ENCODE measurements at regions not wholly inside any gene's neighbourhood (a gene's known extent, or its start where the extent isn't known, plus 50 kb on each side); places are given as distances from the start of the nearest gene placed in this dataset.

DNA sequence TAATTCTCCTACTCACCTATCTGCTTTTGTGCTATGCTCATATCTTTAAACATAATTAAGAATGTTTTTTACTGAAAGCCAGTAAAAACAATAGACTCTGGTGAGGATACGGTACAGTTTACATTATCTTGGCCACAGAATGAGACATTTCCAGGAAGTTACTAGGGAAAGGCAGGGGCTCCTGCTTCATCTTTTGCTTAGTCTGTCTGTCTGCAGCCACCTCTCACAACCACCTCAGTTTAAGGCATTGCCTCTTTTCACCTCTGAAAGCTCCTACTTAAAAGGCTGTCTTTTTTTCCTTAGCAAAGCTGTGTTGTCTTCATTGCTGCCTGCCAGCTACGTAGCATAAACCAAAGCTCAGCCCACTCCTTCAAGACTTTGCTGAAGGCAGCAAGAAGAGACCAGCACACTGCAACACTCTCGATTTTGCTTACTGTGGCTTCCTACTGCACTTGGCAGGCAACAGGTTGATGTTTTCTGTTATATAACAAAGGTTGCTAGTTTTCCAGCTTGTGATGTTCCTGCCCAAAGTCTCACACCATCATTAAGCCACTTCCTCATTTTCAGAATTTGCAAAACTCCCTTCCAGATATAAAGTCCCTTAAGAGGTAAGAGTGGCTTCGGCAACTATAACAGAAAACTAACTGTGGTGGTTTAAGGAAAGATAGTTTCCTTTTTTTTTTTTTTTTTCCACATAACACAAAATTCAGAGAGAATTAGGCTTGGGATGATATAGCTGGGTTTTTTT is 432.9 kb downstream of the GRXCR1 start:
- H3K4me1 ChIP-seq = no peaks in the 10 kb centered on the region
- TF ChIP-seq POLR2A (IDR thresholded peaks at IDR 0.05) (no peak), EP300 (IDR thresholded peaks at IDR 0.05) (no peak)
- TF ChIP-seq, protein P1, sequence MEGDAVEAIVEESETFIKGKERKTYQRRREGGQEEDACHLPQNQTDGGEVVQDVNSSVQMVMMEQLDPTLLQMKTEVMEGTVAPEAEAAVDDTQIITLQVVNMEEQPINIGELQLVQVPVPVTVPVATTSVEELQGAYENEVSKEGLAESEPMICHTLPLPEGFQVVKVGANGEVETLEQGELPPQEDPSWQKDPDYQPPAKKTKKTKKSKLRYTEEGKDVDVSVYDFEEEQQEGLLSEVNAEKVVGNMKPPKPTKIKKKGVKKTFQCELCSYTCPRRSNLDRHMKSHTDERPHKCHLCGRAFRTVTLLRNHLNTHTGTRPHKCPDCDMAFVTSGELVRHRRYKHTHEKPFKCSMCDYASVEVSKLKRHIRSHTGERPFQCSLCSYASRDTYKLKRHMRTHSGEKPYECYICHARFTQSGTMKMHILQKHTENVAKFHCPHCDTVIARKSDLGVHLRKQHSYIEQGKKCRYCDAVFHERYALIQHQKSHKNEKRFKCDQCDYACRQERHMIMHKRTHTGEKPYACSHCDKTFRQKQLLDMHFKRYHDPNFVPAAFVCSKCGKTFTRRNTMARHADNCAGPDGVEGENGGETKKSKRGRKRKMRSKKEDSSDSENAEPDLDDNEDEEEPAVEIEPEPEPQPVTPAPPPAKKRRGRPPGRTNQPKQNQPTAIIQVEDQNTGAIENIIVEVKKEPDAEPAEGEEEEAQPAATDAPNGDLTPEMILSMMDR (IDR thresholded peaks at IDR 0.05) = no peak
- no peaks in the 10 kb centered on the region for H3K9me3 ChIP-seq
- WGBS, 2 donors = 35 to 38% methylated on average over 4 of the region's 4 CpGs
- no peaks in the 10 kb centered on the region for H3K27me3 ChIP-seq
- no peak for DNase-seq (ENCODE audit: low spot score in 2 of 2)
- no peak overlapping the region for H3K27ac ChIP-seq
- H3K4me3 ChIP-seq = no peak overlapping the region
- H3K36me3 ChIP-seq = no peaks in the 10 kb centered on the region

DNA sequence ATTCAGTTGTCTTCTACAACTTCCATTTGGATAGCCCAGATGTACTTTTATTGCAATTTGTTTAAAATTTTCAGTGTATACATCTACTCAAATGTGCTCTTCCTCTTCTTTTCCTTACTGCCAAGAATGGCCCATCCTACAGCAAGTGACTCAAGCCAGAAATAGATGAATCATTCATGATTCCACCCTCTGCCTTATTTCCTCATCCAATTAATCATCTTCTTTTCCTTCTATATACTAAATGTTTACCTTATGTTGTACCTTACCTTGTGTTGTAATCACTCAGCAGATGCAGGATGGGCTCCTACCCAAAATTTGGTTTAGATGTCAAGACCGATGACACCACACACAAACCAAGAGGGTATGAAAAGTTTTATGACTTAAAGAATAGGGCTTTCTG is 437.8 kb downstream of the GRXCR1 start:
- WGBS, 2 donors = 93 to 100% methylated on average over 1 of the region's 1 CpG
- DNase-seq (ENCODE audit: low spot score in 2 of 2) = no peak
- Histone ChIP-seq H3K9me3 (no peaks in the 10 kb centered on the region), H3K4me3 (no peak overlapping the region), H3K27me3 (no peaks in the 10 kb centered on the region), H3K27ac (no peak overlapping the region), H3K4me1 (no peaks in the 10 kb centered on the region), H3K36me3 (no peaks in the 10 kb centered on the region)
- TF ChIP-seq, protein P1 (IDR thresholded peaks at IDR 0.05) = no peak
- TF ChIP-seq EP300 (IDR thresholded peaks at IDR 0.05) (no peak), POLR2A (IDR thresholded peaks at IDR 0.05) (no peak)

DNA sequence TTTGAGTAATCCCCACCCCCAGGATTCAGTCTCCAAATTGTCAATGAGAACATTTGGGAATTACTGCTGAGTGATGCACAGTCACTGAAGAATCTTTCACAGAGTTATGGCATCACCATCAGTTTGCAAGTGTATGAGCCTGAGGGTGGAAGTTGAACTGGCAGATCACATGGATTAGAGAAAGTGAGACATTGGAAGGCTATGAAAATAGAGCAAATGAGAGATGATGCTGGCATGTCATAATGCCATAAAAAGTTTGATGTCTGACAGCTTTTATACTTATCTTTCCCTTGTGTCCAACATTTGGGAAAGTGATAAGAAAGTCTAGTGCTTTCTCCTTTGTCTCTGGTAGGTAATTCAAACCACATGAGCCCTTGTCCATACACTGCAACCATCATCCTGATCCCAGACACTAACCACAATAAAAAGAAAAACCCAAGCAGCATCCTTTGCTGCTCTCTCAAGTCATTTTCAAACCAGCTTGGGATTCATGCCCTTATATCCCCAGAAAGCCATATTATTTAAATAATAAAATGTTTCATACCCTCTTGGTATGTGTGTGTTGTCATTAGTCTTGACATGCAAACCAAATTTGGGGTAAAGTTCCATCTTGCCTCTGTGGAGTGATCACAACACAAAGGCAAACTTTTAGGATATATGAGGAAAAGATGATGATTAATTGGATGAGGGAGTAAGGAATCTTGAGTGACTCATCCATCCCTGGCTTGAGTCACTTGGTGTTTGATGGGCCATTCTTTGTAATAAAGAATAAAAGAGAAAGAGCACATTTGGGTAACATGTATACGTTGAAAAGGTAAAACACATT is 438.9 kb downstream of the GRXCR1 start:
- Histone ChIP-seq H3K36me3 (no peaks in the 10 kb centered on the region), H3K27ac (no peak overlapping the region), H3K4me3 (no peak overlapping the region), H3K27me3 (no peaks in the 10 kb centered on the region), H3K4me1 (no peaks in the 10 kb centered on the region), H3K9me3 (no peaks in the 10 kb centered on the region)
- 70 to 73% methylated on average over 1 of the region's 1 CpG for WGBS, 2 donors
- DNase-seq (ENCODE audit: low spot score in 2 of 2) = no peak
- TF ChIP-seq EP300 (IDR thresholded peaks at IDR 0.05) (no peak), POLR2A (IDR thresholded peaks at IDR 0.05) (no peak)
- TF ChIP-seq, protein P1 (IDR thresholded peaks at IDR 0.05) = no peak

DNA sequence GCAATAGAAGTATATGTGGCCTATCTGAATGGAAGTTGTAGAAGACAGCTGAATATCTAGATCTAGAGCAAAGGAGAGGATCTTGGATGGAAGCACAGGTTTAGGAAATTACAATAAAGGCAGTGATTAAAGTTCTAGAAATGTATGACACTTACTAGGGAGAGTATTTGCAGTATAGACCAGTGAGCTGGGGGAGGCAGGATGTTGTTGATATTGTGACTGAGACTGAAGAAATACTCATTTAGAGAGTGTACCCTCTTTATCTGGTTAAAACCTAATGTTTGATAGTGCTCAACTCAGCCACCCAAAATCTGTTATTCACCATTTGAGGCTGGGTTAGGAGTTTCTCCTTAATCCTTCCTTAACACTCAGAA is 439.5 kb downstream of the GRXCR1 start:
- Histone ChIP-seq H3K9me3 (no peaks in the 10 kb centered on the region), H3K27me3 (no peaks in the 10 kb centered on the region), H3K36me3 (no peaks in the 10 kb centered on the region), H3K4me1 (no peaks in the 10 kb centered on the region), H3K4me3 (no peak overlapping the region), H3K27ac (no peak overlapping the region)
- TF ChIP-seq EP300 (IDR thresholded peaks at IDR 0.05) = no peak
- TF ChIP-seq, protein P1 (IDR thresholded peaks at IDR 0.05) = no peak
- TF ChIP-seq POLR2A (IDR thresholded peaks at IDR 0.05) = no peak
- DNase-seq (ENCODE audit: low spot score in 2 of 2) = no peak

DNA sequence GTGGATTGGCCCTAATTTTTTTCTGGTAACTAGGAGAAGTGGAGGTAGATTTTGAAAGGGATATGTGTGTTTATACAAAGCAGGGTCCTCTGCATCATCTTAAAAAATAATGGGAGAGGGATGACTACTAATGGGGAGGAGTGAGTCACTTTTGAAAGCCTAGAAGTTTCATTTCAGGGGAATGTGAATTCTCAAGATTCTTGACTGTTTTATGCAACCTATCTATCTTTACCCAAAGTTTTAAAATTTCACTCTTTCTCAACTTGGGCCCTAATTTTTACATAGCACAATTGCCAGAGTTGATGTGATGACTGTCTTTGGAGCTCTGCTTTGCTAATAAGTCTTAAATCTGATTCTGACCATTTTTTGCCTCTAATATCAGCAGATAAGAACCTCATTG is 445.2 kb downstream of the GRXCR1 start:
- Histone ChIP-seq H3K27ac (no peak overlapping the region), H3K9me3 (no peaks in the 10 kb centered on the region), H3K4me3 (no peak overlapping the region), H3K36me3 (no peaks in the 10 kb centered on the region), H3K4me1 (no peaks in the 10 kb centered on the region), H3K27me3 (no peaks in the 10 kb centered on the region)
- TF ChIP-seq POLR2A (IDR thresholded peaks at IDR 0.05) (no peak), EP300 (IDR thresholded peaks at IDR 0.05) (no peak)
- TF ChIP-seq, protein P1 (IDR thresholded peaks at IDR 0.05) = no peak
- no peak for DNase-seq (ENCODE audit: low spot score in 2 of 2)
